Panc1 (cell line): ENCODE measurements at regions not wholly inside any gene's neighbourhood (a gene's known extent, or its start where the extent isn't known, plus 50 kb on each side); places are given as distances from the start of the nearest gene placed in this dataset.

ENCODE experiments used
- CTCF ChIP-seq: fragments of 450-650 bp; IDR thresholded peaks from 2 replicates; pipeline ENCODE4 v1.5.1; 2017; ENCODE audit warnings: mild to moderate bottlenecking
- POLR2AphosphoS5 ChIP-seq: IDR thresholded peaks from 2 replicates; pipeline ENCODE4 v1.6.1; 2012; ENCODE audit warnings: mild to moderate bottlenecking, low read depth, low read length, moderate library complexity
- SIN3A ChIP-seq: IDR thresholded peaks from 2 replicates; pipeline ENCODE4 v1.6.1; 2012; ENCODE audit warnings: low read depth, mild to moderate bottlenecking, low read length, moderate library complexity, borderline replicate concordance; ENCODE audit not compliant: insufficient read depth
- TCF7L2 ChIP-seq: IDR thresholded peaks from 2 replicates; pipeline ENCODE4 v1.6.1; 2011; ENCODE audit warnings: mild to moderate bottlenecking, low read depth, low read length, inconsistent platforms

GRCh38 chr16:5490499-5490898 lies 392.9 kb upstream of the EEF2KMT start:
- TF ChIP-seq POLR2AphosphoS5 (no peak), CTCF (peak; percentile 94), SIN3A (no peak), TCF7L2 (no peak)
